ENCODE measurements at regions not wholly inside any gene's neighbourhood (a gene's known extent, or its start where the extent isn't known, plus 50 kb on each side); places are given as distances from the start of the nearest gene placed in this dataset.

DNA sequence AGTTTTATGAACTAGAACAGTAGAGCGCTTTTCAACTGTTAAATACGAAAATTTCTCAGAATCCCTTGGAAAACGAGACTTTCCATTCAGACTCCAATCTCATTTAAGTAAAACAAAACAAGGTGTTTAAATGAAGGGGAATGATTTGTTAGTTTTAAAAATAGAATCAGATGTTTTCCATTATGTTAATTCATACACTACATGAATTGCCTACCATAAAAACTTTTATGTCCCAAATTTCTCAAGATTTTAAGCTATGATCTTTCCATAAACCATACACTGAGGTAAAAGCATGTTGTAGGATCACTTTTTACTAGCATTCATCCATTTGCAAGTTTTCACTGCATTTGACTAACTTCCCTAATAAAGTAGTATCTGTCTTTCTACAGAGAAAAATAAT lies 180.3 kb upstream of the ZP4 start:
- TF ChIP-seq, protein P1, sequence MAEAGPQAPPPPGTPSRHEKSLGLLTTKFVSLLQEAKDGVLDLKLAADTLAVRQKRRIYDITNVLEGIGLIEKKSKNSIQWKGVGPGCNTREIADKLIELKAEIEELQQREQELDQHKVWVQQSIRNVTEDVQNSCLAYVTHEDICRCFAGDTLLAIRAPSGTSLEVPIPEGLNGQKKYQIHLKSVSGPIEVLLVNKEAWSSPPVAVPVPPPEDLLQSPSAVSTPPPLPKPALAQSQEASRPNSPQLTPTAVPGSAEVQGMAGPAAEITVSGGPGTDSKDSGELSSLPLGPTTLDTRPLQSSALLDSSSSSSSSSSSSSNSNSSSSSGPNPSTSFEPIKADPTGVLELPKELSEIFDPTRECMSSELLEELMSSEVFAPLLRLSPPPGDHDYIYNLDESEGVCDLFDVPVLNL (CRISPR knock-in tag; IDR thresholded peaks at IDR 0.05; ENCODE audit: borderline replicate concordance, low read depth): no peak
- TF ChIP-seq CREB1 (CRISPR knock-in tag; IDR thresholded peaks at IDR 0.05): no peak
- TF ChIP-seq, protein P2, sequence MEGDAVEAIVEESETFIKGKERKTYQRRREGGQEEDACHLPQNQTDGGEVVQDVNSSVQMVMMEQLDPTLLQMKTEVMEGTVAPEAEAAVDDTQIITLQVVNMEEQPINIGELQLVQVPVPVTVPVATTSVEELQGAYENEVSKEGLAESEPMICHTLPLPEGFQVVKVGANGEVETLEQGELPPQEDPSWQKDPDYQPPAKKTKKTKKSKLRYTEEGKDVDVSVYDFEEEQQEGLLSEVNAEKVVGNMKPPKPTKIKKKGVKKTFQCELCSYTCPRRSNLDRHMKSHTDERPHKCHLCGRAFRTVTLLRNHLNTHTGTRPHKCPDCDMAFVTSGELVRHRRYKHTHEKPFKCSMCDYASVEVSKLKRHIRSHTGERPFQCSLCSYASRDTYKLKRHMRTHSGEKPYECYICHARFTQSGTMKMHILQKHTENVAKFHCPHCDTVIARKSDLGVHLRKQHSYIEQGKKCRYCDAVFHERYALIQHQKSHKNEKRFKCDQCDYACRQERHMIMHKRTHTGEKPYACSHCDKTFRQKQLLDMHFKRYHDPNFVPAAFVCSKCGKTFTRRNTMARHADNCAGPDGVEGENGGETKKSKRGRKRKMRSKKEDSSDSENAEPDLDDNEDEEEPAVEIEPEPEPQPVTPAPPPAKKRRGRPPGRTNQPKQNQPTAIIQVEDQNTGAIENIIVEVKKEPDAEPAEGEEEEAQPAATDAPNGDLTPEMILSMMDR (IDR thresholded peaks at IDR 0.05): no peak
- TF ChIP-seq, protein P3, sequence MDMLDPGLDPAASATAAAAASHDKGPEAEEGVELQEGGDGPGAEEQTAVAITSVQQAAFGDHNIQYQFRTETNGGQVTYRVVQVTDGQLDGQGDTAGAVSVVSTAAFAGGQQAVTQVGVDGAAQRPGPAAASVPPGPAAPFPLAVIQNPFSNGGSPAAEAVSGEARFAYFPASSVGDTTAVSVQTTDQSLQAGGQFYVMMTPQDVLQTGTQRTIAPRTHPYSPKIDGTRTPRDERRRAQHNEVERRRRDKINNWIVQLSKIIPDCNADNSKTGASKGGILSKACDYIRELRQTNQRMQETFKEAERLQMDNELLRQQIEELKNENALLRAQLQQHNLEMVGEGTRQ (CRISPR knock-in tag; IDR thresholded peaks at IDR 0.05): no peak
- TF ChIP-seq RELA (CRISPR knock-in tag; IDR thresholded peaks at IDR 0.05; ENCODE audit: borderline replicate concordance): no peak
- no peak for TF ChIP-seq TEAD4 (CRISPR knock-in tag; IDR thresholded peaks at IDR 0.05)
- TF ChIP-seq JUN (CRISPR knock-in tag; IDR thresholded peaks at IDR 0.05): no peak
- TF ChIP-seq, protein P4, sequence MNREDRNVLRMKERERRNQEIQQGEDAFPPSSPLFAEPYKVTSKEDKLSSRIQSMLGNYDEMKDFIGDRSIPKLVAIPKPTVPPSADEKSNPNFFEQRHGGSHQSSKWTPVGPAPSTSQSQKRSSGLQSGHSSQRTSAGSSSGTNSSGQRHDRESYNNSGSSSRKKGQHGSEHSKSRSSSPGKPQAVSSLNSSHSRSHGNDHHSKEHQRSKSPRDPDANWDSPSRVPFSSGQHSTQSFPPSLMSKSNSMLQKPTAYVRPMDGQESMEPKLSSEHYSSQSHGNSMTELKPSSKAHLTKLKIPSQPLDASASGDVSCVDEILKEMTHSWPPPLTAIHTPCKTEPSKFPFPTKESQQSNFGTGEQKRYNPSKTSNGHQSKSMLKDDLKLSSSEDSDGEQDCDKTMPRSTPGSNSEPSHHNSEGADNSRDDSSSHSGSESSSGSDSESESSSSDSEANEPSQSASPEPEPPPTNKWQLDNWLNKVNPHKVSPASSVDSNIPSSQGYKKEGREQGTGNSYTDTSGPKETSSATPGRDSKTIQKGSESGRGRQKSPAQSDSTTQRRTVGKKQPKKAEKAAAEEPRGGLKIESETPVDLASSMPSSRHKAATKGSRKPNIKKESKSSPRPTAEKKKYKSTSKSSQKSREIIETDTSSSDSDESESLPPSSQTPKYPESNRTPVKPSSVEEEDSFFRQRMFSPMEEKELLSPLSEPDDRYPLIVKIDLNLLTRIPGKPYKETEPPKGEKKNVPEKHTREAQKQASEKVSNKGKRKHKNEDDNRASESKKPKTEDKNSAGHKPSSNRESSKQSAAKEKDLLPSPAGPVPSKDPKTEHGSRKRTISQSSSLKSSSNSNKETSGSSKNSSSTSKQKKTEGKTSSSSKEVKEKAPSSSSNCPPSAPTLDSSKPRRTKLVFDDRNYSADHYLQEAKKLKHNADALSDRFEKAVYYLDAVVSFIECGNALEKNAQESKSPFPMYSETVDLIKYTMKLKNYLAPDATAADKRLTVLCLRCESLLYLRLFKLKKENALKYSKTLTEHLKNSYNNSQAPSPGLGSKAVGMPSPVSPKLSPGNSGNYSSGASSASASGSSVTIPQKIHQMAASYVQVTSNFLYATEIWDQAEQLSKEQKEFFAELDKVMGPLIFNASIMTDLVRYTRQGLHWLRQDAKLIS (CRISPR knock-in tag; IDR thresholded peaks at IDR 0.05; ENCODE audit: borderline replicate concordance): no peak
